KMS-11 (cell line): ENCODE measurements at regions not wholly inside any gene's neighbourhood (a gene's known extent, or its start where the extent isn't known, plus 50 kb on each side); places are given as distances from the start of the nearest gene placed in this dataset.

Source experiments
- H2AFZ ChIP-seq: fragments of 200-600 bp; sonication (generic); 2 replicates; pipeline ENCODE4 v1.6.1; 2016; ENCODE audit warnings: antibody characterized with exemption, mixed run types, low read depth
- H3K27ac ChIP-seq: fragments of 200-600 bp; sonication (generic); 2 replicates; pipeline ENCODE4 v1.6.1; 2016; ENCODE audit warnings: mild to moderate bottlenecking, mixed run types
- H3K27me3 ChIP-seq: fragments of 200-600 bp; sonication (generic); 2 replicates; pipeline ENCODE4 v1.6.1; 2017; ENCODE audit warnings: mild to moderate bottlenecking, low read depth, mixed run types, moderate library complexity; ENCODE audit not compliant: insufficient read depth
- H3K36me3 ChIP-seq: fragments of 200-600 bp; sonication (generic); 2 replicates; pipeline ENCODE4 v1.6.1; 2017; ENCODE audit warnings: mild to moderate bottlenecking, mixed run types; ENCODE audit not compliant: insufficient read depth
- H3K4me1 ChIP-seq: fragments of 200-600 bp; sonication (generic); 2 replicates; pipeline ENCODE4 v1.6.1; 2016; ENCODE audit warnings: mild to moderate bottlenecking, low read depth, mixed run types; ENCODE audit not compliant: poor library complexity, severe bottlenecking
- H3K4me2 ChIP-seq: fragments of 200-600 bp; sonication (generic); 2 replicates; pipeline ENCODE4 v1.7.0; 2016; ENCODE audit warnings: mild to moderate bottlenecking, mixed run types
- H3K4me3 ChIP-seq: fragments of 200-600 bp; sonication (generic); IDR thresholded peaks from 2 replicates; pipeline ENCODE4 v1.6.1; 2017; ENCODE audit warnings: low read depth, low read length, mixed read lengths; ENCODE audit not compliant: insufficient read depth
- H3K79me2 ChIP-seq: fragments of 200-600 bp; sonication (generic); 2 replicates; pipeline ENCODE4 v1.6.1; 2016; ENCODE audit warnings: low read depth, mixed run types; ENCODE audit not compliant: insufficient read depth
- H3K9ac ChIP-seq: fragments of 200-600 bp; sonication (generic); 2 replicates; pipeline ENCODE4 v1.6.1; 2016; ENCODE audit warnings: mild to moderate bottlenecking, mixed run types
- H4K20me1 ChIP-seq: fragments of 200-600 bp; sonication (generic); 2 replicates; pipeline ENCODE4 v1.6.1; 2016; ENCODE audit warnings: mild to moderate bottlenecking, mixed run types; ENCODE audit not compliant: insufficient read depth
- CTCF ChIP-seq: fragments of 200-600 bp; sonication (generic); conservative IDR thresholded peaks from 2 replicates; pipeline ENCODE4 v1.6.1; 2017; ENCODE audit warnings: low read depth, mild to moderate bottlenecking, antibody characterized with exemption, low read length, moderate library complexity, mixed read lengths

- Histone ChIP-seq H3K9ac (no peak overlapping the region), H3K36me3 (no peaks in the 10 kb centered on the region), H3K27ac (no peak overlapping the region), H3K79me2 (no peaks in the 10 kb centered on the region), H3K27me3 (no peaks in the 10 kb centered on the region), H3K4me2 (no peak overlapping the region), H4K20me1 (no peaks in the 10 kb centered on the region), H3K4me1 (peaks cover 12% of the 10 kb centered on the region), H3K4me3 (no peak overlapping the region), H2AFZ (no peak overlapping the region)
- no peak for TF ChIP-seq CTCF
Measured at GRCh38 chr10:121309164-121309563, 289.1 kb downstream of the FGFR2 start.

- H3K79me2 ChIP-seq: no peaks in the 10 kb centered on the region
- peak overlapping the region; percentile 16; the same call in 1 of the 2 replicates for H3K4me2 ChIP-seq
- H3K4me3 ChIP-seq: no peak overlapping the region
- TF ChIP-seq CTCF: no peak
- H3K36me3 ChIP-seq: no peaks in the 10 kb centered on the region
- no peaks in the 10 kb centered on the region for H4K20me1 ChIP-seq
- no peak overlapping the region for H3K27ac ChIP-seq
- H3K9ac ChIP-seq: no peak overlapping the region
- no peak overlapping the region; the same call in 1 of the 2 replicates for H2AFZ ChIP-seq
- no peaks in the 10 kb centered on the region for H3K27me3 ChIP-seq
- H3K4me1 ChIP-seq: peaks cover 12% of the 10 kb centered on the region
Measured at GRCh38 chr10:121310151-121310711, 288.0 kb downstream of the FGFR2 start.

- no peaks in the 10 kb centered on the region for H3K79me2 ChIP-seq
- no peak overlapping the region for H3K9ac ChIP-seq
- H3K27me3 ChIP-seq: no peaks in the 10 kb centered on the region
- no peak overlapping the region for H3K4me3 ChIP-seq
- no peak overlapping the region for H3K4me2 ChIP-seq
- TF ChIP-seq CTCF: no peak
- no peak overlapping the region for H3K27ac ChIP-seq
- no peak overlapping the region for H2AFZ ChIP-seq
- no peaks in the 10 kb centered on the region for H3K36me3 ChIP-seq
- H3K4me1 ChIP-seq: peaks cover 12% of the 10 kb centered on the region
- H4K20me1 ChIP-seq: no peaks in the 10 kb centered on the region
Measured at GRCh38 chr10:121311812-121312443, 286.3 kb downstream of the FGFR2 start.

- H3K4me3 ChIP-seq: no peak overlapping the region
- no peaks in the 10 kb centered on the region for H3K36me3 ChIP-seq
- H3K4me1 ChIP-seq: peaks cover 12% of the 10 kb centered on the region
- H3K4me2 ChIP-seq: no peak overlapping the region
- H3K27ac ChIP-seq: no peak overlapping the region
- no peak overlapping the region for H3K9ac ChIP-seq
- no peak overlapping the region for H2AFZ ChIP-seq
- no peaks in the 10 kb centered on the region for H3K79me2 ChIP-seq
- no peaks in the 10 kb centered on the region for H4K20me1 ChIP-seq
- no peak for TF ChIP-seq CTCF
- no peaks in the 10 kb centered on the region for H3K27me3 ChIP-seq
Measured at GRCh38 chr10:121312587-121312986, 285.7 kb downstream of the FGFR2 start.
